Putamen (tissue), 1 donor: ENCODE measurements at regions not wholly inside any gene's neighbourhood (a gene's known extent, or its start where the extent isn't known, plus 50 kb on each side); places are given as distances from the start of the nearest gene placed in this dataset.
A peak's percentile ranks its signal among the peaks of the same experiment; 100 is the strongest.

Experiments
- DNase-seq: peaks from one replicate; pipeline ENCODE4 v3.0.0-alpha.2; 2016; ENCODE audit warnings: low spot score

GRCh38 chr18:46346896-46347630 is 242.9 kb downstream of the HAUS1 start:
- DNase-seq: no peak

- DNase-seq: no peak
Measured at GRCh38 chr18:46350598-46351159, 246.5 kb downstream of the HAUS1 start.

GRCh38 chr18:46352520-46353250 is 248.5 kb downstream of the HAUS1 start:
- no peak for DNase-seq

- DNase-seq: peak; percentile 10
Measured at GRCh38 chr18:46353460-46353859, 249.3 kb downstream of the HAUS1 start.

- no peak for DNase-seq
Measured at GRCh38 chr18:46356278-46357033, 252.3 kb downstream of the HAUS1 start.

- no peak for DNase-seq
Measured at GRCh38 chr18:46360102-46360699, 256.0 kb downstream of the HAUS1 start.

GRCh38 chr18:46360866-46361265 is 256.7 kb downstream of the HAUS1 start:
- DNase-seq: no peak

- no peak for DNase-seq
Measured at GRCh38 chr18:46362533-46362932, 258.3 kb downstream of the HAUS1 start.

- DNase-seq: no peak
Measured at GRCh38 chr18:46364048-46364447, 259.9 kb downstream of the HAUS1 start.

GRCh38 chr18:46366201-46366600 is 262.0 kb downstream of the HAUS1 start:
- no peak for DNase-seq

- no peak for DNase-seq
Measured at GRCh38 chr18:46366751-46367376, 262.7 kb downstream of the HAUS1 start.

- no peak for DNase-seq
Measured at GRCh38 chr18:46369323-46369722, 265.1 kb downstream of the HAUS1 start.

- no peak for DNase-seq
Measured at GRCh38 chr18:46370898-46371297, 266.7 kb downstream of the HAUS1 start.

- DNase-seq: no peak
Measured at GRCh38 chr18:46372670-46373069, 268.5 kb downstream of the HAUS1 start.

GRCh38 chr18:46373131-46373530 is 268.9 kb downstream of the HAUS1 start:
- DNase-seq: no peak

GRCh38 chr18:46373791-46374190 is 269.6 kb downstream of the HAUS1 start:
- no peak for DNase-seq

GRCh38 chr18:46374850-46375249 is 270.7 kb downstream of the HAUS1 start:
- DNase-seq: no peak

GRCh38 chr18:46377557-46377956 is 273.4 kb downstream of the HAUS1 start:
- no peak for DNase-seq

- no peak for DNase-seq
Measured at GRCh38 chr18:46378126-46378863, 274.1 kb downstream of the HAUS1 start.

GRCh38 chr18:46378864-46379207 is 274.7 kb downstream of the HAUS1 start:
- no peak for DNase-seq
